ENCODE measurements at regions not wholly inside any gene's neighbourhood (a gene's known extent, or its start where the extent isn't known, plus 50 kb on each side); places are given as distances from the start of the nearest gene placed in this dataset.

- no peak overlapping the region for H3K4me3 ChIP-seq (ENCODE audit: low read depth, low read length)
- DNase-seq (ENCODE audit: low read depth) = no peak
- TF ChIP-seq CTCF (IDR thresholded peaks at IDR 0.05; ENCODE audit: low read depth, low read length, missing control alignments) = no peak
These were observed 162.6 kb upstream of the MAGI2 start for GRCh38 chr7:79615871-79616640.

GRCh38 chr7:79615466-79615865, 162.0 kb upstream of the MAGI2 start:
- H3K4me3 ChIP-seq (ENCODE audit: low read depth, low read length) = no peak overlapping the region
- DNase-seq (ENCODE audit: low read depth) = no peak
- no peak for TF ChIP-seq CTCF (IDR thresholded peaks at IDR 0.05; ENCODE audit: low read depth, low read length, missing control alignments)

GRCh38 chr7:79612903-79613302, 159.4 kb upstream of the MAGI2 start:
- no peak for TF ChIP-seq CTCF (IDR thresholded peaks at IDR 0.05; ENCODE audit: low read depth, low read length, missing control alignments)
- no peak for DNase-seq (ENCODE audit: low read depth)
- no peak overlapping the region for H3K4me3 ChIP-seq (ENCODE audit: low read depth, low read length)

- no peak for DNase-seq (ENCODE audit: low read depth)
- no peak overlapping the region for H3K4me3 ChIP-seq (ENCODE audit: low read depth, low read length)
- no peak for TF ChIP-seq CTCF (IDR thresholded peaks at IDR 0.05; ENCODE audit: low read depth, low read length, missing control alignments)
These were observed 158.6 kb upstream of the MAGI2 start for GRCh38 chr7:79612022-79612421.

GRCh38 chr7:79610748-79611304, 157.4 kb upstream of the MAGI2 start:
- DNase-seq (ENCODE audit: low read depth) = no peak
- no peak overlapping the region for H3K4me3 ChIP-seq (ENCODE audit: low read depth, low read length)
- no peak for TF ChIP-seq CTCF (IDR thresholded peaks at IDR 0.05; ENCODE audit: low read depth, low read length, missing control alignments)

- DNase-seq (ENCODE audit: low read depth) = no peak
- no peak overlapping the region for H3K4me3 ChIP-seq (ENCODE audit: low read depth, low read length)
- TF ChIP-seq CTCF (IDR thresholded peaks at IDR 0.05; ENCODE audit: low read depth, low read length, missing control alignments) = no peak
These were observed 156.8 kb upstream of the MAGI2 start for GRCh38 chr7:79610313-79610712.

GRCh38 chr7:79608005-79608404, 154.5 kb upstream of the MAGI2 start:
- DNase-seq (ENCODE audit: low read depth) = no peak
- TF ChIP-seq CTCF (IDR thresholded peaks at IDR 0.05; ENCODE audit: low read depth, low read length, missing control alignments) = no peak
- no peak overlapping the region for H3K4me3 ChIP-seq (ENCODE audit: low read depth, low read length)
